Left ventricle myocardium inferior (tissue), 1 donor: ENCODE measurements at regions not wholly inside any gene's neighbourhood (a gene's known extent, or its start where the extent isn't known, plus 50 kb on each side); places are given as distances from the start of the nearest gene placed in this dataset.

Experiments
- DNase-seq: peaks from one replicate; pipeline ENCODE4 v3.0.0-alpha.2; 2020
- H3K27ac ChIP-seq: fragments of 200-600 bp; replicated peaks from 2 replicates; pipeline ENCODE4 v1.8.0; 2021
- H3K27me3 ChIP-seq: fragments of 200-600 bp; 2 replicates; pipeline ENCODE4 v1.8.0; 2021; ENCODE audit warnings: low read depth
- H3K36me3 ChIP-seq: fragments of 200-600 bp; 2 replicates; pipeline ENCODE4 v1.8.0; 2021
- H3K4me1 ChIP-seq: fragments of 200-600 bp; 2 replicates; pipeline ENCODE4 v1.8.0; 2021
- H3K4me3 ChIP-seq: fragments of 200-600 bp; 2 replicates; pipeline ENCODE4 v1.8.0; 2021; ENCODE audit warnings: mild to moderate bottlenecking, moderate library complexity
- H3K9me3 ChIP-seq: fragments of 200-600 bp; replicated peaks from 2 replicates; pipeline ENCODE4 v1.8.0; 2021
- CTCF ChIP-seq: fragments of 200-600 bp; IDR thresholded peaks from 2 replicates; pipeline ENCODE4 v1.8.0; 2021; ENCODE audit warnings: antibody characterized with exemption, mild to moderate bottlenecking, borderline replicate concordance
- intact Hi-C: fragments of 100-400 bp; cut with micrococcal nuclease; formaldehyde crosslinking; loops from one replicate; pipeline ENCODE4 v1.11.0; 2022
- donor health status: DM: no; HTN: yes; CAD: no; lungs with severe emphysema.

- TF ChIP-seq CTCF, result no peak
- H3K27ac ChIP-seq, result no peak overlapping the region
- intact Hi-C loops, result no loop called here
- no peaks in the 10 kb centered on the region for H3K4me1 ChIP-seq
- H3K4me3 ChIP-seq, result no peak overlapping the region
- H3K27me3 ChIP-seq, result no peaks in the 10 kb centered on the region
- H3K36me3 ChIP-seq, result no peaks in the 10 kb centered on the region
- H3K9me3 ChIP-seq, result peaks cover 3% of the 10 kb centered on the region
- no peak for DNase-seq
Observed at GRCh38 chr16:62620275-62620674, 584.0 kb upstream of the CDH8 start.

- Histone ChIP-seq H3K4me3 (no peak overlapping the region), H3K9me3 (peaks cover 3% of the 10 kb centered on the region), H3K27ac (no peak overlapping the region), H3K36me3 (no peaks in the 10 kb centered on the region), H3K27me3 (no peaks in the 10 kb centered on the region), H3K4me1 (no peaks in the 10 kb centered on the region)
- DNase-seq, result no peak
- no peak for TF ChIP-seq CTCF
- intact Hi-C loops, result no loop called here
Observed at GRCh38 chr16:62615526-62615925, 579.3 kb upstream of the CDH8 start.

GRCh38 chr16:62610291-62610690, 574.1 kb upstream of the CDH8 start:
- Histone ChIP-seq H3K27me3 (no peaks in the 10 kb centered on the region), H3K4me1 (no peaks in the 10 kb centered on the region)
- intact Hi-C loops, result no loop called here

GRCh38 chr16:62602790-62603189, 566.6 kb upstream of the CDH8 start:
- no peak for TF ChIP-seq CTCF
- H3K9me3 ChIP-seq, result no peaks in the 10 kb centered on the region
- no peak overlapping the region for H3K27ac ChIP-seq
- H3K4me3 ChIP-seq, result no peak overlapping the region
- no peaks in the 10 kb centered on the region for H3K27me3 ChIP-seq
- no peaks in the 10 kb centered on the region for H3K4me1 ChIP-seq
- no peaks in the 10 kb centered on the region for H3K36me3 ChIP-seq
- intact Hi-C loops, result no loop called here
- no peak for DNase-seq

More at GRCh38 chr16:62610291-62610690, 574.1 kb upstream of the CDH8 start:
- no peak overlapping the region for H3K4me3 ChIP-seq
- H3K36me3 ChIP-seq, result no peaks in the 10 kb centered on the region
- no peak for TF ChIP-seq CTCF
- no peak overlapping the region for H3K27ac ChIP-seq
- no peak for DNase-seq
- no peaks in the 10 kb centered on the region for H3K9me3 ChIP-seq

- no peak overlapping the region for H3K27ac ChIP-seq
- no peaks in the 10 kb centered on the region for H3K27me3 ChIP-seq
- no peaks in the 10 kb centered on the region for H3K4me1 ChIP-seq
- H3K9me3 ChIP-seq, result no peaks in the 10 kb centered on the region
- H3K4me3 ChIP-seq, result no peak overlapping the region
- TF ChIP-seq CTCF, result no peak
- DNase-seq, result no peak
- intact Hi-C loops, result no loop called here
- no peaks in the 10 kb centered on the region for H3K36me3 ChIP-seq
Observed at GRCh38 chr16:62597875-62598274, 561.6 kb upstream of the CDH8 start.

- no peaks in the 10 kb centered on the region for H3K36me3 ChIP-seq
- H3K4me1 ChIP-seq, result no peaks in the 10 kb centered on the region
- intact Hi-C loops, result no loop called here
- no peak for DNase-seq
- H3K27ac ChIP-seq, result no peak overlapping the region
- H3K4me3 ChIP-seq, result no peak overlapping the region
- no peak for TF ChIP-seq CTCF
- H3K27me3 ChIP-seq, result no peaks in the 10 kb centered on the region
- H3K9me3 ChIP-seq, result no peaks in the 10 kb centered on the region
Observed at GRCh38 chr16:62596584-62596983, 560.3 kb upstream of the CDH8 start.
